IMR-90 (cell line): ENCODE measurements at regions not wholly inside any gene's neighbourhood (a gene's known extent, or its start where the extent isn't known, plus 50 kb on each side); places are given as distances from the start of the nearest gene placed in this dataset.

Source experiments
- ATAC-seq: fragments of 200-7000 bp; cut with Tn5 transposase; 2 replicates; pipeline ENCODE4 v1.9.1; 2020; ENCODE audit warnings: low read depth, mild to moderate bottlenecking, moderate library complexity
- BruUV-seq: library from RNA; stranded (reverse); fragments of 400-500 nt; replicated peaks from 2 replicates; lab custom pipeline; 2021; lab: Mats Ljungman, UMichigan
- CTCF ChIA-PET: fragments of 300-600 bp; formaldehyde crosslinking; extraction: SDS; loops from one replicate; lab custom pipeline; 2021; ENCODE audit warnings: antibody characterized with exemption; lab: Yijun Ruan, JAX
- POLR2A ChIA-PET: fragments of 300-600 bp; sonication (Branson Sonifier 250); formaldehyde crosslinking; loops from one replicate; lab custom pipeline; 2022; ENCODE audit warnings: antibody characterized with exemption; ENCODE audit not compliant: unreplicated experiment; lab: Charles Lee
- DNase-seq: peaks from one replicate; pipeline ENCODE4 v3.0.0; 2013
- H2AFZ ChIP-seq: replicated peaks from 2 replicates; pipeline ENCODE3; 2013; ENCODE audit warnings: low read length, mild to moderate bottlenecking; ENCODE audit not compliant: poor library complexity
- H2AK5ac ChIP-seq: 2 replicates; pipeline ENCODE4 v1.6.1; 2013; ENCODE audit warnings: low read depth, low read length, inconsistent platforms
- H2AK9ac ChIP-seq: replicated peaks from 2 replicates; pipeline ENCODE3; 2013; ENCODE audit warnings: mild to moderate bottlenecking, low read depth, low read length, moderate library complexity; ENCODE audit not compliant: poor library complexity
- H2BK120ac ChIP-seq: 2 replicates; pipeline ENCODE4 v1.6.1; 2013; ENCODE audit warnings: low read depth, low read length, inconsistent platforms
- H2BK15ac ChIP-seq: 3 replicates; pipeline ENCODE4 v1.6.1; 2013; ENCODE audit warnings: low read depth, low read length, inconsistent platforms
- H2BK20ac ChIP-seq: 2 replicates; pipeline ENCODE4 v1.6.1; 2013; ENCODE audit warnings: low read depth, mild to moderate bottlenecking, inconsistent platforms, low read length, moderate library complexity
- H2BK5ac ChIP-seq: 2 replicates; pipeline ENCODE4 v1.6.1; 2013; ENCODE audit warnings: mild to moderate bottlenecking, low read depth, low read length, inconsistent platforms; ENCODE audit not compliant: poor library complexity, severe bottlenecking
- H3K14ac ChIP-seq: replicated peaks from 2 replicates; pipeline ENCODE4 v1.6.1; 2013; ENCODE audit warnings: low read depth, low read length, inconsistent platforms
- H3K18ac ChIP-seq: 2 replicates; pipeline ENCODE4 v1.6.1; 2013; ENCODE audit warnings: low read depth, low read length, control low read depth
- H3K23ac ChIP-seq: 2 replicates; pipeline ENCODE4 v1.6.1; 2013; ENCODE audit warnings: low read depth, low read length, inconsistent platforms
- H3K27ac ChIP-seq: 2 replicates; pipeline ENCODE4 v1.5.1; 2013; ENCODE audit warnings: mild to moderate bottlenecking, control low read depth, low read length; ENCODE audit not compliant: insufficient read depth
- H3K27me3 ChIP-seq: 2 replicates; pipeline ENCODE4 v1.6.1; 2013; ENCODE audit warnings: low read length; ENCODE audit not compliant: control insufficient read depth, insufficient read depth
- H3K36me3 ChIP-seq: 2 replicates; pipeline ENCODE4 v1.6.1; 2013; ENCODE audit warnings: low read length, mixed read lengths; ENCODE audit not compliant: control insufficient read depth, insufficient read depth
- H3K4ac ChIP-seq: 2 replicates; pipeline ENCODE4 v1.6.1; 2013; ENCODE audit warnings: low read depth, low read length, inconsistent platforms
- H3K4me1 ChIP-seq: 2 replicates; pipeline ENCODE4 v1.6.1; 2013; ENCODE audit warnings: low read length, mixed read lengths; ENCODE audit not compliant: control insufficient read depth, insufficient read depth
- H3K4me2 ChIP-seq: 2 replicates; pipeline ENCODE4 v1.6.1; 2013; ENCODE audit warnings: low read depth, mild to moderate bottlenecking, control low read depth, low read length, moderate library complexity
- H3K4me3 ChIP-seq: 2 replicates; pipeline ENCODE4 v1.5.1; 2013; ENCODE audit warnings: low read depth, mild to moderate bottlenecking, control low read depth, low read length, moderate library complexity; ENCODE audit not compliant: insufficient read depth
- H3K56ac ChIP-seq: 2 replicates; pipeline ENCODE4 v1.6.1; 2013; ENCODE audit warnings: low read length, inconsistent platforms; ENCODE audit not compliant: insufficient read depth; ENCODE audit errors: extremely low read depth
- H3K79me1 ChIP-seq, 2 experiments: 2 replicates each; pipeline ENCODE4 v1.6.1; 2013; ENCODE audit warnings: low read length in 2 of 2, inconsistent platforms in 1 of 2, low read depth in 1 of 2
- H3K9ac ChIP-seq: 2 replicates; pipeline ENCODE4 v1.6.1; 2013; ENCODE audit warnings: low read depth, low read length, control low read depth
- H3K9me1 ChIP-seq: 2 replicates; pipeline ENCODE4 v1.6.1; 2013; ENCODE audit warnings: low read length, inconsistent platforms; ENCODE audit not compliant: insufficient read depth
- H3K9me3 ChIP-seq: 2 replicates; pipeline ENCODE4 v1.6.1; 2013; ENCODE audit warnings: low read length; ENCODE audit not compliant: control insufficient read depth, insufficient read depth
- H4K20me1 ChIP-seq: 2 replicates; pipeline ENCODE4 v1.6.1; 2013; ENCODE audit warnings: low read length, inconsistent platforms; ENCODE audit not compliant: insufficient read depth
- H4K5ac ChIP-seq: 2 replicates; pipeline ENCODE4 v1.6.1; 2013; ENCODE audit warnings: mild to moderate bottlenecking, low read depth, low read length, control low read depth
- H4K8ac ChIP-seq, 2 experiments: 2 replicates each; pipeline ENCODE4 v1.6.1; 2013; ENCODE audit warnings: low read depth in 2 of 2, low read length in 2 of 2, control low read depth in 1 of 2, inconsistent platforms in 1 of 2
- H4K91ac ChIP-seq: 2 replicates; pipeline ENCODE4 v1.6.1; 2013; ENCODE audit warnings: low read depth, low read length, inconsistent platforms; ENCODE audit not compliant: insufficient read depth
- BHLHE40 ChIP-seq: fragments of 150-350 bp; IDR thresholded peaks from 2 replicates; pipeline ENCODE4 v1.6.1; 2016; ENCODE audit warnings: mild to moderate bottlenecking, low read depth, low read length
- CEBPB ChIP-seq: IDR thresholded peaks from 2 replicates; pipeline ENCODE4 v1.6.1; 2012; ENCODE audit warnings: low read depth, low read length, improper control_type of control experiment
- CHD1 ChIP-seq: IDR thresholded peaks from 2 replicates; pipeline ENCODE4 v1.6.1; 2012; ENCODE audit warnings: low read depth, low read length, improper control_type of control experiment
- FOS ChIP-seq: fragments of 150-350 bp; IDR thresholded peaks from 2 replicates; pipeline ENCODE4 v1.6.1; 2016; ENCODE audit warnings: low read depth, low read length
- MAFK ChIP-seq: IDR thresholded peaks from 2 replicates; pipeline ENCODE4 v1.6.1; 2012; ENCODE audit warnings: low read depth, low read length, improper control_type of control experiment
- MAZ ChIP-seq: IDR thresholded peaks from 2 replicates; pipeline ENCODE4 v1.6.1; 2012; ENCODE audit warnings: low read depth, mild to moderate bottlenecking, low read length, improper control_type of control experiment, moderate library complexity, borderline replicate concordance
- MXI1 ChIP-seq: IDR thresholded peaks from 2 replicates; pipeline ENCODE4 v1.6.1; 2012; ENCODE audit warnings: low read depth, mild to moderate bottlenecking, low read length, moderate library complexity, borderline replicate concordance
- NFE2L2 ChIP-seq: fragments of 150-350 bp; IDR thresholded peaks from 2 replicates; pipeline ENCODE4 v1.6.1; 2016; ENCODE audit warnings: low read depth, mild to moderate bottlenecking, low read length
- POLR2A ChIP-seq: IDR thresholded peaks from 2 replicates; pipeline ENCODE4 v1.6.1; 2012; ENCODE audit warnings: mild to moderate bottlenecking, low read depth, low read length
- RAD21 ChIP-seq: IDR thresholded peaks from 2 replicates; pipeline ENCODE4 v1.6.1; 2012; ENCODE audit warnings: low read length, improper control_type of control experiment
- RCOR1 ChIP-seq: IDR thresholded peaks from 2 replicates; pipeline ENCODE4 v1.6.1; 2012; ENCODE audit warnings: mild to moderate bottlenecking, low read length, improper control_type of control experiment; ENCODE audit not compliant: insufficient replicate concordance
- RFX5 ChIP-seq: IDR thresholded peaks from 2 replicates; pipeline ENCODE4 v1.8.0; 2012; ENCODE audit warnings: low read depth, mild to moderate bottlenecking, low read length, moderate library complexity
- SMC3 ChIP-seq: fragments of 150-350 bp; IDR thresholded peaks from 2 replicates; pipeline ENCODE4 v1.6.1; 2016; ENCODE audit warnings: low read depth, mild to moderate bottlenecking, antibody characterized with exemption, low read length, moderate library complexity
- WGBS, 2 experiments: methylation state at CpG; one replicate each; pipeline versions ENCODE4 v1.1.5 to v1.1.7; 2013; ENCODE audit warnings: missing lambda C conversion rate in 2 of 2; ENCODE audit not compliant: insufficient read length in 1 of 2; ENCODE audit errors: extremely low coverage in 2 of 2; 5-methylcytosine and 5-hydroxymethylcytosine counted together
- dilution Hi-C: fragments of 300-500 bp; cut with HindIII; formaldehyde crosslinking; loops from one replicate; pipeline ENCODE4 v1.14.3; 2018; ENCODE audit warnings: low sequenced_read_pairs; ENCODE audit not compliant: unreplicated experiment
- in situ Hi-C: fragments of 300-500 bp; cut with MboI; formaldehyde crosslinking; loops from 3 replicates; pipeline ENCODE4 v1.14.3; 2019; ENCODE audit warnings: low sequenced_read_pairs, inconsistent platforms, mixed read lengths
- intact Hi-C: fragments of 100-400 bp; cut with micrococcal nuclease; formaldehyde crosslinking; loops from 2 replicates; pipeline ENCODE4 v1.10.0; 2022
- TF ChIP-seq, protein P1 (sequence below): fragments of 150-350 bp; IDR thresholded peaks from 2 replicates; pipeline ENCODE4 v1.6.1; 2016; ENCODE audit warnings: low read depth, mild to moderate bottlenecking, low read length, moderate library complexity, borderline replicate concordance
- TF ChIP-seq, protein P2 (sequence below): conservative IDR thresholded peaks from 2 replicates; pipeline ENCODE4 v1.5.1; 2012; ENCODE audit warnings: mild to moderate bottlenecking, low read depth, low read length, improper control_type of control experiment
- TF ChIP-seq, protein P3 (sequence below): fragments of 150-350 bp; IDR thresholded peaks from 2 replicates; pipeline ENCODE4 v1.6.1; 2017; ENCODE audit warnings: mild to moderate bottlenecking, antibody characterized with exemption, low read length, low read depth

DNA sequence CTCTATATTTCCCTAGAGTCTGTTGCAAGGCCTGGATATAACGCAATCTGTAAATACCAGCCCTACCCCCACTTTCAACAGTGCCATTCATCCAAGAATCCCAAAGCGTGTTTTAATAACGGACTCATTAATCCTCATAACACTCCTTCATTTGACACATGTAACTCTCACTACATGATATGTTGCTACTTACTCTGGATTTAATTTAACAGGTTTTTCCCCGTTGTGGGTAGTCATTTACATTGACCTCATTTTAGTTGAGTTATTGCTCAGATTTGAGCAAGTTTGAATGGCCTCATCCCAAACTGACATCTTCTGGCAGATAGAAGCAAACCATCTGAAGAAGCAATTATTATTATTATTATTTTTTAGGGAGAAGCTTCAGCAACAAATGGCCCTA lies 125.4 kb upstream of the NPVF start:
- H2AK9ac ChIP-seq, result no peak overlapping the region
- H3K27ac ChIP-seq, result no peak overlapping the region
- H3K9ac ChIP-seq, result no peak overlapping the region
- no peaks in the 10 kb centered on the region for H3K36me3 ChIP-seq
- ChIA-PET POLR2A (no interaction called here), CTCF (no interaction called here)
- H3K56ac ChIP-seq, result no peak overlapping the region
- no peak overlapping the region for H4K5ac ChIP-seq
- no peak overlapping the region for H2AK5ac ChIP-seq
- H4K91ac ChIP-seq, result no peak overlapping the region
- H3K4me1 ChIP-seq, result no peaks in the 10 kb centered on the region
- H3K4me2 ChIP-seq, result no peak overlapping the region
- H2AFZ ChIP-seq, result no peak overlapping the region
- no peaks in the 10 kb centered on the region for H3K27me3 ChIP-seq
- H3K4ac ChIP-seq, result no peak overlapping the region
- H2BK20ac ChIP-seq, result no peak overlapping the region
- ATAC-seq (no peak), DNase-seq (no peak)
- dilution Hi-C loops (no loop called here), intact Hi-C loops (no loop called here), in situ Hi-C loops (no loop called here)
- H3K9me1 ChIP-seq, result no peaks in the 10 kb centered on the region
- H4K20me1 ChIP-seq, result no peaks in the 10 kb centered on the region
- no peak overlapping the region for H2BK120ac ChIP-seq
- no peak overlapping the region for H4K8ac ChIP-seq
- BruUV-seq, result no TSS peak
- no peaks in the 10 kb centered on the region for H3K79me1 ChIP-seq
- no peaks in the 10 kb centered on the region for H3K9me3 ChIP-seq
- TF ChIP-seq NFE2L2, result no peak
- TF ChIP-seq, protein P1, sequence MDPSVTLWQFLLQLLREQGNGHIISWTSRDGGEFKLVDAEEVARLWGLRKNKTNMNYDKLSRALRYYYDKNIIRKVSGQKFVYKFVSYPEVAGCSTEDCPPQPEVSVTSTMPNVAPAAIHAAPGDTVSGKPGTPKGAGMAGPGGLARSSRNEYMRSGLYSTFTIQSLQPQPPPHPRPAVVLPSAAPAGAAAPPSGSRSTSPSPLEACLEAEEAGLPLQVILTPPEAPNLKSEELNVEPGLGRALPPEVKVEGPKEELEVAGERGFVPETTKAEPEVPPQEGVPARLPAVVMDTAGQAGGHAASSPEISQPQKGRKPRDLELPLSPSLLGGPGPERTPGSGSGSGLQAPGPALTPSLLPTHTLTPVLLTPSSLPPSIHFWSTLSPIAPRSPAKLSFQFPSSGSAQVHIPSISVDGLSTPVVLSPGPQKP, result no peak
- no peak for TF ChIP-seq CEBPB
- no peak for TF ChIP-seq SMC3
- no peak for TF ChIP-seq RFX5
- no peak for TF ChIP-seq POLR2A
- TF ChIP-seq MAFK, result no peak
- no peak for TF ChIP-seq FOS
- no peak for TF ChIP-seq MAZ
- TF ChIP-seq BHLHE40, result no peak
- TF ChIP-seq RCOR1, result no peak
- no peak for TF ChIP-seq MXI1
- TF ChIP-seq, protein P2, sequence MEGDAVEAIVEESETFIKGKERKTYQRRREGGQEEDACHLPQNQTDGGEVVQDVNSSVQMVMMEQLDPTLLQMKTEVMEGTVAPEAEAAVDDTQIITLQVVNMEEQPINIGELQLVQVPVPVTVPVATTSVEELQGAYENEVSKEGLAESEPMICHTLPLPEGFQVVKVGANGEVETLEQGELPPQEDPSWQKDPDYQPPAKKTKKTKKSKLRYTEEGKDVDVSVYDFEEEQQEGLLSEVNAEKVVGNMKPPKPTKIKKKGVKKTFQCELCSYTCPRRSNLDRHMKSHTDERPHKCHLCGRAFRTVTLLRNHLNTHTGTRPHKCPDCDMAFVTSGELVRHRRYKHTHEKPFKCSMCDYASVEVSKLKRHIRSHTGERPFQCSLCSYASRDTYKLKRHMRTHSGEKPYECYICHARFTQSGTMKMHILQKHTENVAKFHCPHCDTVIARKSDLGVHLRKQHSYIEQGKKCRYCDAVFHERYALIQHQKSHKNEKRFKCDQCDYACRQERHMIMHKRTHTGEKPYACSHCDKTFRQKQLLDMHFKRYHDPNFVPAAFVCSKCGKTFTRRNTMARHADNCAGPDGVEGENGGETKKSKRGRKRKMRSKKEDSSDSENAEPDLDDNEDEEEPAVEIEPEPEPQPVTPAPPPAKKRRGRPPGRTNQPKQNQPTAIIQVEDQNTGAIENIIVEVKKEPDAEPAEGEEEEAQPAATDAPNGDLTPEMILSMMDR, result no peak
- TF ChIP-seq, protein P3, sequence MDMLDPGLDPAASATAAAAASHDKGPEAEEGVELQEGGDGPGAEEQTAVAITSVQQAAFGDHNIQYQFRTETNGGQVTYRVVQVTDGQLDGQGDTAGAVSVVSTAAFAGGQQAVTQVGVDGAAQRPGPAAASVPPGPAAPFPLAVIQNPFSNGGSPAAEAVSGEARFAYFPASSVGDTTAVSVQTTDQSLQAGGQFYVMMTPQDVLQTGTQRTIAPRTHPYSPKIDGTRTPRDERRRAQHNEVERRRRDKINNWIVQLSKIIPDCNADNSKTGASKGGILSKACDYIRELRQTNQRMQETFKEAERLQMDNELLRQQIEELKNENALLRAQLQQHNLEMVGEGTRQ, result no peak
- TF ChIP-seq CHD1, result no peak
- TF ChIP-seq RAD21, result no peak
- no peak overlapping the region for H2BK15ac ChIP-seq
- no peak overlapping the region for H3K23ac ChIP-seq
- 100% methylated on average over 1 of the region's 4 CpGs; no CpG with 5 or more reads in 1 of the 2 experiments for WGBS, 2 experiments
- H3K14ac ChIP-seq, result no peak overlapping the region
- H3K18ac ChIP-seq, result no peak overlapping the region
- H2BK5ac ChIP-seq, result no peak overlapping the region
- no peak overlapping the region for H3K4me3 ChIP-seq
